Natural killer cell (primary cell): ENCODE measurements at regions not wholly inside any gene's neighbourhood (a gene's known extent, or its start where the extent isn't known, plus 50 kb on each side); places are given as distances from the start of the nearest gene placed in this dataset.

Experiments
- ATAC-seq, 3 donors: fragments of 150-1000 bp in 2 of 3; fragments of 200-7000 bp in 1 of 3; cut with Tn5 transposase; 1 replicate in 1 of 3; 2 replicates in 2 of 3; pipeline ENCODE4 v1.10.0; 2021; ENCODE audit warnings: mild to moderate bottlenecking in 2 of 3, moderate library complexity in 2 of 3
- DNase-seq, 2 donors: peaks; one replicate each; pipeline versions ENCODE4 v3.0.0 to v3.0.0-alpha.2; 2013 to 2021; ENCODE audit warnings: mixed read lengths in 1 of 2
- H3K27ac ChIP-seq: one replicate; pipeline ENCODE4 v1.5.1; 2013; ENCODE audit warnings: mild to moderate bottlenecking, low read length
- H3K27me3 ChIP-seq: one replicate; pipeline ENCODE4 v1.6.1; 2013; ENCODE audit warnings: low read length; ENCODE audit not compliant: control insufficient read depth, insufficient read depth
- H3K36me3 ChIP-seq: one replicate; pipeline ENCODE4 v1.6.1; 2013; ENCODE audit warnings: low read length; ENCODE audit not compliant: control insufficient read depth, insufficient read depth
- H3K4me1 ChIP-seq: one replicate; pipeline ENCODE4 v1.6.1; 2013; ENCODE audit warnings: low read length; ENCODE audit not compliant: control insufficient read depth, insufficient read depth
- H3K4me3 ChIP-seq: one replicate; pipeline ENCODE4 v1.5.1; 2013; ENCODE audit warnings: low read length
- H3K9me3 ChIP-seq: one replicate; pipeline ENCODE4 v1.6.1; 2013; ENCODE audit warnings: low read length; ENCODE audit not compliant: control insufficient read depth, insufficient read depth
- H3K27ac Mint-ChIP-seq, 2 donors: one replicate each; pipeline ENCODE4 v1.8.0; 2022; ENCODE audit warnings: mild to moderate bottlenecking in 2 of 2, mixed read lengths in 2 of 2, moderate library complexity in 1 of 2
- H3K27me3 Mint-ChIP-seq, 2 donors: one replicate each; pipeline ENCODE4 v1.8.0; 2022; ENCODE audit warnings: low read depth in 2 of 2, mixed read lengths in 2 of 2
- H3K36me3 Mint-ChIP-seq: one replicate; pipeline ENCODE4 v1.8.0; 2022; ENCODE audit warnings: mixed read lengths
- H3K4me1 Mint-ChIP-seq, 2 donors: one replicate each; pipeline ENCODE4 v1.8.0; 2022; ENCODE audit warnings: mixed read lengths in 2 of 2
- H3K4me3 Mint-ChIP-seq: one replicate; pipeline ENCODE4 v1.8.0; 2022; ENCODE audit warnings: mild to moderate bottlenecking, moderate library complexity, mixed read lengths
- H3K9me3 Mint-ChIP-seq, 2 donors: one replicate each; pipeline ENCODE4 v1.8.0; 2022; ENCODE audit warnings: mixed read lengths in 2 of 2
- WGBS: methylation state at CpG from one replicate; pipeline ENCODE4 v1.1.7; 2013; ENCODE audit warnings: missing lambda C conversion rate; ENCODE audit not compliant: insufficient coverage; 5-methylcytosine and 5-hydroxymethylcytosine counted together
- intact Hi-C: fragments of 100-400 bp; cut with micrococcal nuclease; formaldehyde crosslinking; loops from one replicate; pipeline ENCODE4 v1.14.2; 2022
- TF ChIP-seq, protein P1 (sequence below): fragments of 200-600 bp; IDR thresholded peaks from one replicate; pipeline ENCODE4 v1.8.0; 2022; ENCODE audit warnings: antibody characterized with exemption

DNA sequence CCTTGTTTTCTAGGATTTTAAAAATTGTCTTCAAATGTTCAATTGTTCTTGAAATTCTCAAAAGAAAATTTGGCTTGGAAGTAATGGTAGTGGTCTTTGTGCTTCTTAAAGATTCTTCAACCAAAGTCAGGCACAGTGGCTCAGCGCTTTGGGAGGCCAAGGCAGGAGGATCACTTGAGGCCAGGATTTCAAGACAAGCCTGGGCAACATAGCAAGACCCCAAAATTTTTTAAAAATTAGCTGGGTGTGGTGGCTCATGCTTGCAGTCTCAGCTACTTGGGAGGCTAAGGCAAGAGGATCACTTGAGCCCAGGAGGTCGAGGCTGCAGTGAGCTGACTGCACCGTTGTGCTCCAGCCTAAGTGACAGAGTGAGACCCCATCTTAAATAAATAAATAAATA lies 153.5 kb upstream of the ZNF507 start:
- H3K36me3 Mint-ChIP-seq, result no peaks in the 10 kb centered on the region
- no peaks in the 10 kb centered on the region for H3K9me3 ChIP-seq
- H3K4me3 ChIP-seq, result no peak overlapping the region
- no peaks in the 10 kb centered on the region for H3K27me3 ChIP-seq
- H3K4me3 Mint-ChIP-seq, result no peak overlapping the region
- H3K27ac Mint-ChIP-seq, result no peak overlapping the region
- no peaks in the 10 kb centered on the region for H3K9me3 Mint-ChIP-seq
- no peak for ATAC-seq
- no peak for DNase-seq
- intact Hi-C loops, result no loop called here
- TF ChIP-seq, protein P1, sequence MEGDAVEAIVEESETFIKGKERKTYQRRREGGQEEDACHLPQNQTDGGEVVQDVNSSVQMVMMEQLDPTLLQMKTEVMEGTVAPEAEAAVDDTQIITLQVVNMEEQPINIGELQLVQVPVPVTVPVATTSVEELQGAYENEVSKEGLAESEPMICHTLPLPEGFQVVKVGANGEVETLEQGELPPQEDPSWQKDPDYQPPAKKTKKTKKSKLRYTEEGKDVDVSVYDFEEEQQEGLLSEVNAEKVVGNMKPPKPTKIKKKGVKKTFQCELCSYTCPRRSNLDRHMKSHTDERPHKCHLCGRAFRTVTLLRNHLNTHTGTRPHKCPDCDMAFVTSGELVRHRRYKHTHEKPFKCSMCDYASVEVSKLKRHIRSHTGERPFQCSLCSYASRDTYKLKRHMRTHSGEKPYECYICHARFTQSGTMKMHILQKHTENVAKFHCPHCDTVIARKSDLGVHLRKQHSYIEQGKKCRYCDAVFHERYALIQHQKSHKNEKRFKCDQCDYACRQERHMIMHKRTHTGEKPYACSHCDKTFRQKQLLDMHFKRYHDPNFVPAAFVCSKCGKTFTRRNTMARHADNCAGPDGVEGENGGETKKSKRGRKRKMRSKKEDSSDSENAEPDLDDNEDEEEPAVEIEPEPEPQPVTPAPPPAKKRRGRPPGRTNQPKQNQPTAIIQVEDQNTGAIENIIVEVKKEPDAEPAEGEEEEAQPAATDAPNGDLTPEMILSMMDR, result no peak
- H3K27me3 Mint-ChIP-seq, result peaks cover 24 to 25% of the 10 kb centered on the region in 2 donors
- WGBS, result 92% methylated on average over 2 of the region's 3 CpGs
- no peak overlapping the region for H3K27ac ChIP-seq
- no peaks in the 10 kb centered on the region for H3K4me1 Mint-ChIP-seq
- H3K4me1 ChIP-seq, result no peaks in the 10 kb centered on the region
- H3K36me3 ChIP-seq, result no peaks in the 10 kb centered on the region

DNA sequence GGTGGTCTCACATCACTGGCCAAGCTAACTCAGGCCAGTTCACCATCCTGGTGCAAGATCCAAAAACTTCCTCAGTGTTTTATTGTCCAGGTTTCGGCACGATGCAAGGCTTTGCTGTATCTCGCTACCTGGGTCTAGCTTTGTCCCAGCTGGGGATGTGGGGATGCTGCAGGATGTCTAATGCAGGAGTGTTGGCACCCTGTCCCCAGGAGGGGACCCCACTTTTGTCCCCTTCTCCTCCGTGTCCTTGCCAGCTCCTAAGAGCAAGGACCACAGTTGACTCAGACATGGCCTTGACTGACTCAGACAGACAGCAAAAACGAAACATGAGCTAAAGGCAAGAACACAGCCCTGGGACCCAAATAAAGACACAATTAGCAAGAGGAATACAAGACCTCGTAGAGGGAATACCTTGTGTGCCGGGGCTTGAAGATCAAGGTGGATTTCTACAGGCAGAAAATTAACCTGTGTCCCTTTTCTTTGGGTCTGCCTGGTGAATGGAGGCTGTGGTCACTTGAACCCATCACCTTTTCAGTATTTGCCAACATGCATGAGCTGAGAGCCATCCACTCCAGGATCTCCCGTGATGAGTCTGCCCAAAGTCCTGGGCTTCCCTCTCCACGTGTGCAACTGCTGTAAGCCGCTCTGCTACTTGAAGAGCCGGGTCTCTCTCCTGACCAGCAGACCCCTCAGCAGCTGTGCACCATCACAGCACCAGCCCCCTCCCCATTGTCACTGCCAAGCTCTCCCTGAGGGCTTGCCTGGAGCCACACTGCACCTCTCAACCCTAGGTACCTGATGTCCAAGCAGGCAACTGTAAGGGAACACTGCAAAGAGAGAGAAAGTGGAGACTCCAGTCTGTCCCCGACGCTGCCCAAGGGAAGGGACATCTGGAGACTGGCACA lies 149.5 kb upstream of the ZNF507 start:
- Histone ChIP-seq H3K9me3 (no peaks in the 10 kb centered on the region), H3K27ac (no peak overlapping the region), H3K36me3 (no peaks in the 10 kb centered on the region), H3K4me3 (no peak overlapping the region), H3K27me3 (no peaks in the 10 kb centered on the region), H3K4me1 (no peaks in the 10 kb centered on the region)
- DNase-seq (no peak), ATAC-seq (no peak)
- Mint-ChIP-seq H3K4me1 (peaks cover 14 to 17% of the 10 kb centered on the region in 2 donors), H3K36me3 (no peaks in the 10 kb centered on the region), H3K27me3 (peaks cover 9 to 17% of the 10 kb centered on the region in 2 donors), H3K9me3 (no peaks in the 10 kb centered on the region), H3K27ac (no peak overlapping the region), H3K4me3 (no peak overlapping the region)
- TF ChIP-seq, protein P1, result no peak
- WGBS, result 89% methylated on average over 13 of the region's 13 CpGs
- intact Hi-C loops, result no loop called here

- ATAC-seq (no peak), DNase-seq (no peak)
- Histone ChIP-seq H3K4me1 (peaks cover 8% of the 10 kb centered on the region), H3K9me3 (no peaks in the 10 kb centered on the region), H3K27me3 (no peaks in the 10 kb centered on the region), H3K4me3 (no peak overlapping the region), H3K36me3 (no peaks in the 10 kb centered on the region), H3K27ac (no peak overlapping the region)
- H3K27ac Mint-ChIP-seq, result no peak overlapping the region
- no peaks in the 10 kb centered on the region for H3K36me3 Mint-ChIP-seq
- WGBS, result 86% methylated on average over 13 of the region's 13 CpGs
- H3K4me1 Mint-ChIP-seq, result peaks cover 23 to 26% of the 10 kb centered on the region in 2 donors
- no peaks in the 10 kb centered on the region for H3K9me3 Mint-ChIP-seq
- TF ChIP-seq, protein P1, result no peak
- intact Hi-C loops, result no loop called here
- H3K27me3 Mint-ChIP-seq, result peaks cover 7 to 17% of the 10 kb centered on the region in 2 donors
- H3K4me3 Mint-ChIP-seq, result no peak overlapping the region
Observed at GRCh38 chr19:32196690-32197420, 148.6 kb upstream of the ZNF507 start.
